HG03520 (cell line): ENCODE measurements at regions not wholly inside any gene's neighbourhood (a gene's known extent, or its start where the extent isn't known, plus 50 kb on each side); places are given as distances from the start of the nearest gene placed in this dataset.

ENCODE experiments used
- ATAC-seq: cut with Tn5 transposase; IDR thresholded peaks from one replicate; pipeline ENCODE4 v1.9.1; 2021; ENCODE audit warnings: mild to moderate bottlenecking, moderate library complexity; ENCODE audit not compliant: unreplicated experiment

DNA sequence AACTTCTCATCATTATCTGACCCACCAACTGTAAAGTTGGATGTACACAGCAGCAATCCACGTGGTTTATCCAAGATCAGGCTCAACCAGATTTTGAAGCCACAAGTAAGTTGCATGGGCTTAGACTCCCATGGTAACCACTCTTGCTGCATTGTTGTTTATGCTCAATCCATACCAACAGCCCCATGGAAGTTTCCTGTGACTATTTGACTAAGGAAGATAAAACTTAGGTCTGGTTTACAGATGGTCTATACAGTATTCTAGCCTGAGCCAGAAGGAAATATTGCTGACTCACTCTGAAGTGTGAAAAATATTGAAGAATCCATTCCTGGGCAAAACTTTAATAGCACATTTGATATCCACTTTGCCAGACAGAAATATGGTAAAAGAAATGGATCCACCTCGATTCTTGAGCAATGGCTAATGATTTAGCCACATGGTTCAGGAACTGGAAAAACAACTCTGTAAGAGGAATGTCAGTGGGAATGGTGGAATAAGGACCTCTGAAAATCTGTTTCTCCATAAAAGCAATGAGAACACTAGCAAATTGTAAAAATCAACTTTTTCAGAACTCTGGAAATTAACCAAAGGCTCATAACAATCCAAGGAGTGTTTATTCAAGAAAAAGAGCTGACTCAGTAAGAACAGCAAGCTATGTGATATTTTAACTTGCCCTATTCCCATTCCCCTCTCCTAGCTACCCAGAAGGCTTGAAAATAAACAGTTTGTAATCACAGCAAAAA lies 162.9 kb upstream of the STT3B start:
- no peak for ATAC-seq

DNA sequence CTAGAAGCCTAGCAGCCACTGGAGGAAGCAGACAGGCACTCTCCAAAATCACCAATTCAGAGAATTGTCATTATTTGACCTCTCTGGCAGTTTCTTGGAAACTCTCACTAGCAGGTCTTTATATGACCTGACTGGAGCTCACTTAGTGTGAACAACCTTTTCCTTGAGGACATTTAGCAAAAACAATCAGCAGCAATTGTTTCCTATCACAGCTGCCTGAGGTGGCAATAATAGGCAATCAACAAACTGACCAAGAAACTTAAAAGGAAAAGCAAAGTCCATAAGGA lies 162.4 kb upstream of the STT3B start:
- ATAC-seq, result no peak

DNA sequence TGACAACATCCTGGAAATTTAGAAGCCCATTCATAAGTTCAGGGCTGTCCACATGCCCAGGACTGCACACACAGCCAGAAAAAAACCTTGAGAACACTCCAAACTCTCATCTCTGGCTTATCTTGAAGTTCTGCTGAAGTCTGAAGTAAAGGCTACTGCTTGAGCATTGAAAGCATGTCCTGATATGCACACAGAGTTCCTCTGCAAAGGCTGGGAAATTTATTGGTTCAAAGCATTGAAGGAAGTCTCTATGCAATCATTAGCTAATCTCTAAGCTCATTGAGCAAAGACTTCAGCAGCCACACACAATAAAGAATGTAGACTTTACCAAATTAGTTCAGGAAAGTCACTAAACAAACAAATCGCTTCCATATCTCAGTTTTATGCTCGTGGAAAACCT lies 162.0 kb upstream of the STT3B start:
- ATAC-seq, result no peak

DNA sequence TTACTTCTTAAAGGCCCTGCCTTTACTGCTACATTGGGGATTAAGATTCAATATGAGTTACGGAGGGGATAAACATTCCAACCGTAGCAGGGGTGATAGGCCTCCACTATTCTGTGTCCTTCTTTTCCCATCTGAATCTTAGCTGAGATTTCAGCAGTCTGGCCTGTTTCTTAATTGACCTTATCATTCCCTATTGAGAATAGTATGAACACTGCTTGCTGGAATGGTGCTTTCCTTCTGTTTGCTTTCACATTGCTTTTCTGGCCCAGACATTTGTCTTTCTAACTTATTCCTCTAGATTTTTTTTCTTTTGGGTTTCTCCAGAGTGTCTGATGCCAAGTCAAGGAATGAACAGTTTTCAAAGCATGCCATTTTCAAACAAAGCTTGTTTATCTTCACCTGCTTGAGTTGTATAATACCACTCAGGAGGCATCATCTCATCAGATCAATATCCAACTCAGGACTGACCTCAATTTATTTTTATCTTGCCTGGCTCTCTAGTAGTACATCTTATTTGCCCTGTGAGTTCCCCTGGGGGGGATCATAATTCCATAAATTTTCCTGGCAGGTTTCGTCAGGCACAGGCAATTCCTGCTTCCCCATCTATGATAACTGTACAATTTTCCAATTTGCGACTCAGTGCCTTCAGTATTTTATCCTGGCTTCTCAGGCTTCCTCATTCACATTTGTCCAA lies 161.1 kb upstream of the STT3B start:
- no peak for ATAC-seq

DNA sequence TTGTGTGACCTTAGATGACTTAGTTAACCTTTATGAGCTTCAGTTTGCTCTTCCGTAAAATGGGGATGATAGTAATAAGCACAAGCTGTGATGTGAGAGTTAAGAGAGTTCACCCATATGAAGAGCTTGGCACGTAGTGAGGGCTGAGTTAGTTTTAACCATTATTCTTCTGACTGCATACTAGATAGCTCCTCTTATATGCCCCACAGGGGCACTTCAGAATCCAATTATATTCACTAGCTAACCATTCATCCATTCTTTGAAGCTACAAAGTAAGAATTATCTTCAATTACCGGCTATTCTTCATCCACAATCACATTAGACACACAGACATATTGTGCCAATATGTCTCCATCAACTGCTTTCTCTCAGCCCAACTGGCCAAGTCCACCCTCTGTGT lies 159.0 kb upstream of the STT3B start:
- ATAC-seq, result no peak

DNA sequence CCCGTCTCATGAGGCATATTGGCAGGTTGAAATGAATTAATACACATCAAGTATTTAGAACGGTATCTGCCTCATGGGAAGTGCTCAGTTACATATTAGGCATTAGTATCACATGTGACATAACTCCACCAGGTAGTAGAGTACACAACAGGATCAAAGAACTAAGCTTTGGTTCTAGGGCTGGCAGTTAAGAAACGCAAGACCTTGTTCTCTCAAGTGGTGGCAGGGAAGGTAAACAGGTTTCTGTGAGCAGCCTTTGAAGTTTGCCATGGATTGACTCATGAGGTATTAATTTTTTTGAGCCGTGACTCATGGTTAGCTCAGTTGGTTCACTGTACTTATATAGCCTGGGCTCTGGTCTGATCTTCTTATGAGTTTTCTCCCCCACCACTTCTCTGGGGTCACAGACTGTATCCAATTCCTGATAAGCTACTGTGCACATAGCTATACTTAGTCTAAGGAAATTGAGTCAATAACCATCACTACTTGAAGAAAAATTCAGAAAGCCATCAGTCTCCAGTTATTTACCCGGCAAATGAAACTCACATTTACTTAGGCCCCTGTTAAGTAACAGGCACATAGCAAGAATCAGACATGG lies 155.6 kb upstream of the STT3B start:
- no peak for ATAC-seq

DNA sequence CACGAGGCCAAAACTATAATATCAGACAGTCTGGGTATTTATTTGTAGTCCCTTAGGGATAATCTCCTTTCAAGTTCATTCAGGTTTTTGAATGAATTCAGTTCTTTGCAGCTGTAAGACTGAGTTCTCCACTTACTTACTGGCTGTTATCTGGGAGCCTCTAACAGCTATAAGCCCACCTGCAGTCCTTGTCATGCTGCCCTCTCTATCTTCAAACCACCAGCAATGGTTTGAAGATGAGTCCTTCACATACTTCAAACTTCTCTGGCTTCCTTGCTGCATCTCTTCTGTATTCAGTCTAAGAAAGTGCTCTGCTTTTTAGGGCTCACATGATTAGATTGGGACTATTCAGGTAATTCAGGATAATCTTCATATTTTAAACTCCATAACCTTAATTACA lies 154.5 kb upstream of the STT3B start:
- no peak for ATAC-seq

DNA sequence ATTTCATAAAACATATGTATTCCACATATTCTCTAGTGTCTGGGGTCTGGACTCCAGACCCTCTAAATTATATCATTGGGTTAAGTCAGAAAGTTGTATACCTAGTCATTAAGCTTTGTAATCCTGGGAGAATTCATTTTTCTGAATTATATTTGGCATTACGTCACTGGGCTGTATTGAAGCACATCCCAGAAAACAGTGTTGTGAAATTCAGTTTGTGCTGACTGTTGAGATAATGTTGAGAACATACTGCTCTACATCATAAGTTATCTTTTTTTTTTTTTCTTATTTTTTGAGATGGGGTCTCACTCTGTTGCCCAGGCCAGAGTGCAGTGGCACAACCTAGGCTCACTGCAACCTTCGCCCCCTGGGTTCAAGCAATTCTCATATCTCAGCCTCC lies 153.1 kb upstream of the STT3B start:
- ATAC-seq, result no peak

DNA sequence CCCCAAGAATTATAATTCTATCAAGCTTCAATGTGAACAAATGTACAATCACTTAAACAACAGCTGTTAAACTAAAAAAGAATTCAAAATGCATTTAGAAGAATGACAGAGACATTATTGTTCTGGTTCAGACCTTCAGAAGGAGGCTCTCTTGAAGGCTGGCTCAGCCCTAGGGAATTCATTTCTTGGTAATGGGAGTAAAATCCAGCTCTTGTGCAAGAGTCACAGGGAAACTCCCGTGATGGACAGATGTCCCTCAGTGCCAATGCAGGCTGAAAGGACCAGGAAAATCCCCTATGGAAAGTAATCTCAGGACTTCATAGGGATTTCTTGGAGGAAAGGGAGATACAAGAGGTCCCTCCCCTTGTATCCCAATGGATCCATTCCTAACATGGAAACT lies 149.9 kb upstream of the STT3B start:
- no peak for ATAC-seq

DNA sequence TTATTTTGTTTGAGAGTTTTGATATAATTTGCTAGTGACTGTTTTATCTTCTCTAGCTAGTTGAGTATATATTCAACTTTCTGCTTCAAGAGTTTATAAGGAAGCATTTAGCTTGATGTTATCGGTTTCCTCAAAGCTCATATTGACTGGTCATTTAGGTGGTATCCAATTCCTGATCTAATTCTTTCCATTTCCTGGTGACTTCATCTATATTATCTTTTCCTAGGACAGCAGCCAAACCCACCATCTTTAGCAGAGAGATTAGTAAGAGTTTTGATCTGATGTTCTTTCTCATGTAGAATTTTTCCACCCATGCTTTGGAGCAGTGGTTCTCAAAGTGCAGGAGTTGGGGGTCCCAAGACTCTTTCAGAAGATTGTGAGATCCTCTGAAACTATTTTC lies 148.6 kb upstream of the STT3B start:
- ATAC-seq, result no peak

DNA sequence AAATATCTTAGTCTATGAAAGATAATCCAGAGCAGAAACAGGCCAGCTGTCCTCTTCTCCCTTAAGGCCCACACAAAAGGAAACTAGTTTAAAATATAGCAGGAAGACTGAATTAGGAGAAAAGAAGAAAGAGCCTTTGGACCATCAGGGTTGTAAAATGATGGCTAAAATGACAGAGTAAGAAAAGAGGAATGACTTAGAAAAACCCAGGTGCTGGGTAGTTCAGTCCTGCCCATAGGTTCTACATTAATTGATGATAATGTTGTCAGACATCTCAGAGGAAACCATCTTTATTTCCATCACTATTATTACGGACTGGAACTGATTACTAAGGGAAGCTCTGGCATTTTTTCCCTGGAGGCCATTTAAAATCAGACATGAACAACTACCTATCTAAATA lies 142.8 kb upstream of the STT3B start:
- no peak for ATAC-seq

DNA sequence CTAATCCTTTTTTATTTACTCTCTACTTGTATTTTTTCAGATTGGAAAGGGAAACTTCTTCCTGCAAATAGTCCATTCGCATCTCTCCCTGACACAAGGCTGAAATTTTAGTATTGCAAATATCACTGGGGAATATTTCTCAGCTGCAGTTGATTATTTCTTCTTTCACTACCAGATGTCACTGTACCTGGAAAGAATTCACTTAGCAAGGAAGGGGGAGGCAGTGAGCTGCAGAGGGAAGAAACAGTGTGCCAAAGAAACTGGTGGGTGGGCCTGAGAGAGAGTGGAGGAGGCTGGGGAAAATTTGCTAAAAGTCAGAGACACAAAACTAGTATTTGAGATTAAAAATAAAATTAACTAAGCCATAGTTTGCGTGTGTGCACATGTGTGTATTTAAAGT lies 142.3 kb upstream of the STT3B start:
- no peak for ATAC-seq

DNA sequence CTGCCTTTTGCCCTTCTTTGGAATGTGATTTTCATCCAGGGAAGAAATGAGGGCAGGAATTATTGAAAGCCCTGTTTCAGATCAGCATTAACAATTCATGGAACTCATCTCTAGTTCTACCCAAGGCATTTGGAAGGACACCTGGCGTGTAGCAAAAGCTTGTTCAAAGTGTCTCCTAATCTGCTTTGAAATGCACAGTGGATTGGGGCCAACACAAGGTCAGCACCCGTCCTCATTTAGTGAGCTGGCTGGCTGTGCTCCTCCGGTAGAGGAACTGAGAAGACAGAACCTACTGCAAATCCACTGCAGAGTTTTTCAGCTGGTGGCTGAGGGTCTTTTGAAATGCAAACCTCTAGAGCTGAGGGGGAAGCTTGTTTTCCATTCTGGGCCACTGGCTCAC lies 141.6 kb upstream of the STT3B start:
- no peak for ATAC-seq

DNA sequence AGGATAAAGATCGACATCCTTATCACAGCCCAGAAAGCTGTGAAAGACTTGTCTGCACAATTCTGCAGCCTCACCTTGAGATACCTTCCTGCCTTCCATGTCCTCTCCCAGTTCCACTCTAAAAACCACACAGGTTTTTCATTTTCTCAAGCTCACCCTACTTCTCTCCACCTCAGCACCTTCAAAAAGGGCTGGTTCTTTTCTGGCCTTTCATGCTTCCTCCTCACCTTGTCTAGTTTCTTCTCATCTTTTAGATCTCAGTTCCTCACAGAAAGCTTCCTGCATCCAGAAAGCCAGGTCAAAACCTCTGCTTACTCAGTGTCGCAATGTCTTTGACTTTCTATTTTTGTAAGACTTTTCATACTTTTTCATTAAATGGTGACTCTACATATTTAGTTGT lies 140.2 kb upstream of the STT3B start:
- ATAC-seq, result no peak

DNA sequence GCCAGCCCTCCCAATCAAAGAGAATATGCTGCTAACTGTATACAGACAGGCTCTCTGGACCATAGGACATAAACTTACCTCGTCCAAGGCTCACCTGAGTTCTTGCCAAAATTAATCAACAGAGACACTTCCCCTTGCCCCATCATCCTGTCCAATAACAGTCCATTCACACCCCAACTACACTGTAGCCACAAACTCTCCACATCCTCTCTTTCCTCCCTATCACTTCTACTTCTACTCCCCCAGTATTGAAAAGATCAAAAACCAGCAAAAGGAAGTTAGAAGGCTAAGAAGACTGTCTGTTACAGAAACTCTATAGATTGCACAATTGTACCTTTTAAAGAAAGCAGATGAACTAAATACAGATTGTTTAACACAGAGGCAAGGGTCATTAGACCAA lies 133.5 kb upstream of the STT3B start:
- no peak for ATAC-seq

DNA sequence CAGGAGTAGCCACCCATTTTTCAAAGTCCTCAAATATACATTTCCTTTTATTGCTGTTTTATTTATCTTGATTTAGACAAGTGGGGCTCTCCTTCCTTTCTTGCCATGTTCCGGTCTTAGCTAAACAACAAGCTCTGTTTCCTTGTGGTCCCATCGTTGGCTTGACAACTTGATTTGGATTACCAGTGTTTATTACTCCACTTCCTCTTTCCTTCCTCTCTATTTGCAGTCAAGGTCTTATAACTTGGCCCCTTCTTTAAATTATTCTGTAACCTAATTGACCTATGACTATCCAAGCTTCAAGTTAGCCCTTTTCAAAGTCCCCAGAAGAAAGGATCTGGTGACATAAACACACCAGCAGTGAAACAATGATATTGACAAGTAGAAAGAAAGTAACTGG lies 130.6 kb upstream of the STT3B start:
- no peak for ATAC-seq

DNA sequence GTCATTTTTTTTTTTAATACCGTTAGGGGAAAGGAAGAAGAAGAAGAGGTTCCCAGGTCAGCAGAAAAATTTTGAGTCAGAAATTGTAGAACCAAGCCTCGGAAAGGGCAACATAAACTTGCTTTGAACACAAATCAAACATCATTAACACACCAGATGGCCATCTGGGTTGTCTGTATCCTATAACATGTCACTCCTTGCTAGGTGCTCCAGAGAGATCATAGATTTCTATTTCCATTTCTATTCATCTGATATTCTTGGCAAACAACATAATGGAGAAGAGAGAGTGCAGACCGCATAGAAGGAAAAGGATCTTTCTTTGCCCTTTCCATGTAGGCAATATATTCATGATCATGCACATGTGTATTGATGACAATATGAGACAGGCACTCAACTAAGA lies 129.5 kb upstream of the STT3B start:
- no peak for ATAC-seq

DNA sequence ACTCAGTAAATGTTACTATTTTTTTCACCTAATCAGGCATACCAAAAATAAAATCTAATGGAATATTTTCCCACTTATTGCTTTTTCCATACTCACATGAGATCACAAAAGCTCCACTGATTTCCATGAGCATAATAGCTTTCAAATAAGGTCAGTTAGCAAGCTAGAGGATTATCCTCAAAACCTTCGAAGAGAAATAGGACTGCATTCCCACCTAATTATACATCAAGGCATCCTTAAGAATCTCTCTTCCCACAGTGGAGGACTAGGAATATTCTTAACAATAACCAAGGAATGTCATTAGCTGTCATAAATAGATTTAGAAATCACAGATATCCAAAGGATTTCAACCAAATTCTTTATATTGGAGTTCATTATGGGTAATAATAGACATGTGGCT lies 127.9 kb upstream of the STT3B start:
- ATAC-seq, result no peak

DNA sequence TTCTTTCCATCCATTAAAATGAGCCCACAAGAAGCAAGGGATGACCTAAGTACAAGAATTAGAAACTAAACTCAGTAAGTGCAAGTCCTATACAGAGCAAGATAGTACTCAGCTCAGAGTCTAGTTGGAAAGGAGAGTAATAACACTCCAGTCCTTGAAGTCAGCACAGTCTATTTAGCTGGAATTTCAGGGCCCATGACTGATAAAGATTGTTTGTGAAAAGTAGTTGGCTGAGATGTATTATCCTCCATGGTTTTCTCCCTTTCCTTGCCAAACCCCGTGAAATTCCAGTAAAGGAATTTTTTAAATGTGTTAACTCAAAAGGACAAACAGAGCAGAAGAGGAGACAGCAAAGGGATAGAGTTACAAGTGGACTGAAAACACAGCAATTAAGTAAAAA lies 127.2 kb upstream of the STT3B start:
- no peak for ATAC-seq

DNA sequence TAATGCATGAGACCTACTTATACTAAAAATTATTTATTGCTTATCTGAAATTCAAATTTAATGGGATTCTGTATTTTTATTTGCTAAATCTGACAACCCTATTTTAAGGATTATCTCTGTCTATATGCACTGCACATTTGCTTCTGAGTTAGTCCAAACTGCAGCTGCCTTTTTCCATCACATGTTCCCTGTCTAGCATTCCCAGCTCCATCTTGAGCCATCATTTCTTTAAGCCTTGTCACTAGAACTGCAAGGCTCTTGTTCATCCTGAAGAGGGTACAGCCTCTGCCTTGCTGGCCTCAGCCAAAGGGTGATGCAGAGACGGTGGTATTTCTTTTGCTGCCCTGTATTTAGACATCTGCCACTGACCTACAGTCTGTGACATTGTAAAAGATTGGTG lies 125.8 kb upstream of the STT3B start:
- ATAC-seq, result no peak

DNA sequence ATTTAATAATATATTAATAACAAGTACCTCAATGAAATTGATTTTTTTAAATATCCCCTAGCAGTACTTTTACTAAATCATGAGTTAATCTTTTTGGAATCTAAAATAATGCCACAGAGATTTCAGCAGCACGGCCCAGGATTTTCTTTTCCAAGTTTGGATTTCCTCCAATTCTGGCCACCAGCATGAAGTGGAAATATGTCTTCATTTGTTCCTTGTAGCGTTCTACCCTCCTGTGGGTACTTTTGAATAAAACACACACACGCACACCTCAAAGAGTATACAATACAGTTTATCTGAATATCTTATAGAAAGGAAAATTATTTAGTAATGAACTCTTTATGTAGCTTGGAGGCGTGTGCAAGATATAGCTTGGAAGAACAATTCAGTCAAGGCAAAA lies 125.1 kb upstream of the STT3B start:
- ATAC-seq, result no peak

DNA sequence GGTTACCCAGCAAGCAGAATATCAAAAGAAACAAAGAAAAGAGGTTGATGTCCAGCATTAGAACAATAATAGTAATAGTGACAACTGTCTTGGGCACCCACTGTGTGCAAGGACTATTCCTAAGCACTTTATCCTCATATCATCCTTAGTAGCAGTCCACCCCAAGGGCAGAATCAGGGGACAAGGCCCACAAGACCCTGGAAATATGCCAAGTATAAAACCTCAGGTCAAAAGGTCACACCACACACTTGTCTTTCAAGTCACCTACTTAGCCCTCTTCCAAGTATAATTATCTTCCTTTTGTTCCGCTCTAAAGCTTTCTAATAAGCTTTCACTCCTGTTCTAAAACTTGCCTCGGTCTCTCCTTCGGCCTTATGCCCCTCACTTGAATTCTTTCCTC lies 124.0 kb upstream of the STT3B start:
- no peak for ATAC-seq

DNA sequence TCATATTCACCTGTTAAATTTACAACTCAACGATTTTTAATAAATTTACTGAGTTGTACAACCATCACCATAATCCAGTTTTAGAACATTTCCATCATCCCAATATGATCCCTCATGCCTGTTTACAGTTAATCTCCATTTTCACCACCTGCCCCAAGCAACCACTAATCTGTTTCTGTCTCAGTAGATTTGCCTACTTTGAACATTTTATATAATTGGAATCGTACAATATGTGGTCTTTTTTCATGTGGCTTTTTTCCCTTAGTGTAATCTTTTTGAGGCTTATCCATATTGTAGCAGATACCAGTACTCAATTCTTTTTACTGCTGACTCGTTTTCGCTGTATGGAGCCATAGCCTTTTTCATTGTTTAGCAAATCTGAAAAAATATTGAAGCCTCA lies 123.3 kb upstream of the STT3B start:
- ATAC-seq, result no peak
